HEK293 (cell line): ENCODE measurements at regions not wholly inside any gene's neighbourhood (a gene's known extent, or its start where the extent isn't known, plus 50 kb on each side); places are given as distances from the start of the nearest gene placed in this dataset.

Experiments used
- HOXD13 ChIP-seq: sonication (generic); formaldehyde crosslinking; IDR thresholded peaks from 2 replicates; pipeline ENCODE4 v1.8.0; 2022; ENCODE audit warnings: missing genetic modification reagents, borderline replicate concordance
- KLF1 ChIP-seq: fragments of 450-650 bp; formaldehyde crosslinking; IDR thresholded peaks from 2 replicates; pipeline ENCODE4 v1.5.1; 2016; ENCODE audit warnings: missing biosample characterization, missing genetic modification characterization
- ZBTB17 ChIP-seq: fragments of 450-650 bp; formaldehyde crosslinking; IDR thresholded peaks from 2 replicates; pipeline ENCODE4 v1.5.1; 2016; ENCODE audit warnings: missing biosample characterization, missing genetic modification characterization
- ZNF24 ChIP-seq: fragments of 450-650 bp; formaldehyde crosslinking; IDR thresholded peaks from 2 replicates; pipeline ENCODE4 v1.5.1; 2016; ENCODE audit warnings: missing biosample characterization, missing genetic modification characterization
- ZNF350 ChIP-seq: fragments of 450-650 bp; formaldehyde crosslinking; IDR thresholded peaks from 2 replicates; pipeline ENCODE4 v1.5.0; 2017; ENCODE audit warnings: missing biosample characterization, mild to moderate bottlenecking, missing genetic modification characterization
- TF ChIP-seq, protein P1 (sequence below): fragments of 450-650 bp; formaldehyde crosslinking; IDR thresholded peaks from 2 replicates; pipeline ENCODE4 v1.5.1; 2016; ENCODE audit warnings: missing biosample characterization, missing genetic modification characterization
- TF ChIP-seq, protein P2 (sequence below): fragments of 450-650 bp; formaldehyde crosslinking; IDR thresholded peaks from 2 replicates; pipeline ENCODE4 v1.5.1; 2016; ENCODE audit warnings: missing biosample characterization, missing genetic modification characterization

DNA sequence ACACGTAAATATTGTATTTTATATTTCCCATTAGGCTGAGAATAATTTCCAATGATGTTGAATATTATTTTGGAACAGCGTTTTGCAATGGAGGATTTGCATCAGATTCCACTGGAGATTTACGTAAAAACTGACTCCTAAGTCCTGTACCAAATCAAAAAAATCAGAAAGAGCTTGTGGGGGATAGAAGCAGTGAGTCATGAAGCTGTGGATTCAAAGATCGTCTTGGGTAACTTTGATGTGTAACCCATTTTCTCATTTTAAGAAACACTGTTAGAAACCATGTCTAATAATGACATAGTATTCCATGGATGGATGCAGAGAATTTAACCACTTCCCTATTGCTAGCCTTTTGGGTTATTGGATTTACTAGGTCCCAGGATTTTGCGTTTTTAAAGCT, 158.6 kb downstream of the INHBA start:
- no peak for TF ChIP-seq ZNF350 (tag by site-specific recombination)
- TF ChIP-seq ZNF24 = no peak
- TF ChIP-seq ZBTB17 (tag by site-specific recombination) = no peak
- no peak for TF ChIP-seq KLF1
- TF ChIP-seq, protein P1, sequence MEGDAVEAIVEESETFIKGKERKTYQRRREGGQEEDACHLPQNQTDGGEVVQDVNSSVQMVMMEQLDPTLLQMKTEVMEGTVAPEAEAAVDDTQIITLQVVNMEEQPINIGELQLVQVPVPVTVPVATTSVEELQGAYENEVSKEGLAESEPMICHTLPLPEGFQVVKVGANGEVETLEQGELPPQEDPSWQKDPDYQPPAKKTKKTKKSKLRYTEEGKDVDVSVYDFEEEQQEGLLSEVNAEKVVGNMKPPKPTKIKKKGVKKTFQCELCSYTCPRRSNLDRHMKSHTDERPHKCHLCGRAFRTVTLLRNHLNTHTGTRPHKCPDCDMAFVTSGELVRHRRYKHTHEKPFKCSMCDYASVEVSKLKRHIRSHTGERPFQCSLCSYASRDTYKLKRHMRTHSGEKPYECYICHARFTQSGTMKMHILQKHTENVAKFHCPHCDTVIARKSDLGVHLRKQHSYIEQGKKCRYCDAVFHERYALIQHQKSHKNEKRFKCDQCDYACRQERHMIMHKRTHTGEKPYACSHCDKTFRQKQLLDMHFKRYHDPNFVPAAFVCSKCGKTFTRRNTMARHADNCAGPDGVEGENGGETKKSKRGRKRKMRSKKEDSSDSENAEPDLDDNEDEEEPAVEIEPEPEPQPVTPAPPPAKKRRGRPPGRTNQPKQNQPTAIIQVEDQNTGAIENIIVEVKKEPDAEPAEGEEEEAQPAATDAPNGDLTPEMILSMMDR (tag by site-specific recombination) = no peak
- TF ChIP-seq HOXD13 (CRISPR knock-in tag) = no peak
- TF ChIP-seq, protein P2, sequence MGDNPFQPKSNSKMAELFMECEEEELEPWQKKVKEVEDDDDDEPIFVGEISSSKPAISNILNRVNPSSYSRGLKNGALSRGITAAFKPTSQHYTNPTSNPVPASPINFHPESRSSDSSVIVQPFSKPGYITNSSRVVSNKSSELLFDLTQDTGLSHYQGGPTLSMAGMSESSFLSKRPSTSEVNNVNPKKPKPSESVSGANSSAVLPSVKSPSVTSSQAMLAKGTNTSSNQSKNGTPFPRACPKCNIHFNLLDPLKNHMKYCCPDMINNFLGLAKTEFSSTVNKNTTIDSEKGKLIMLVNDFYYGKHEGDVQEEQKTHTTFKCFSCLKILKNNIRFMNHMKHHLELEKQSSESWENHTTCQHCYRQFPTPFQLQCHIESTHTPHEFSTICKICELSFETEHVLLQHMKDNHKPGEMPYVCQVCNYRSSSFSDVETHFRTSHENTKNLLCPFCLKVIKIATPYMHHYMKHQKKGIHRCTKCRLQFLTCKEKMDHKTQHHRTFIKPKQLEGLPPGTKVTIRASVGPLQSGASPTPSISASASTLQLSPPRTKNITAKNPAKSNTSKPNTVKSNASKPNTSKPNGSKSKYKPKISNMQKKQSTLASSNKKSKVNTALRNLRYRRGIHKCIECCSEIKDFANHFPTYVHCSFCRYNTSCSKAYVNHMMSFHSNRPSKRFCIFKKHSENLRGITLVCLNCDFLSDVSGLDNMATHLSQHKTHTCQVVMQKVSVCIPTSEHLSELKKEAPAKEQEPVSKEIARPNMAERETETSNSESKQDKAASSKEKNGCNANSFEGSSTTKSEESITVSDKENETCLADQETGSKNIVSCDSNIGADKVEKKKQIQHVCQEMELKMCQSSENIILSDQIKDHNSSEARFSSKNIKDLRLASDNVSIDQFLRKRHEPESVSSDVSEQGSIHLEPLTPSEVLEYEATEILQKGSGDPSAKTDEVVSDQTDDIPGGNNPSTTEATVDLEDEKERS (tag by site-specific recombination) = no peak
